Hepatocyte (in vitro differentiated cells): ENCODE measurements at regions not wholly inside any gene's neighbourhood (a gene's known extent, or its start where the extent isn't known, plus 50 kb on each side); places are given as distances from the start of the nearest gene placed in this dataset.

Experiments used
- DNase-seq: peaks from one replicate; pipeline ENCODE4 v3.0.0-alpha.2; 2016; ENCODE audit warnings: low spot score
- H2AFZ ChIP-seq: fragments of 200-600 bp; sonication (generic); 2 replicates; pipeline ENCODE4 v1.6.0; 2016; ENCODE audit warnings: antibody characterized with exemption, mild to moderate bottlenecking
- H3K27ac ChIP-seq: fragments of 200-600 bp; sonication (generic); 2 replicates; pipeline ENCODE4 v1.5.1; 2016; ENCODE audit warnings: mild to moderate bottlenecking
- H3K27me3 ChIP-seq: fragments of 200-600 bp; sonication (generic); 2 replicates; pipeline ENCODE4 v1.6.1; 2016
- H3K36me3 ChIP-seq: fragments of 200-600 bp; sonication (generic); replicated peaks from 2 replicates; pipeline ENCODE4 v1.5.1; 2016; ENCODE audit warnings: low read depth; ENCODE audit not compliant: insufficient read depth
- H3K4me1 ChIP-seq: fragments of 200-600 bp; sonication (generic); 2 replicates; pipeline ENCODE4 v1.5.1; 2016; ENCODE audit warnings: mild to moderate bottlenecking, moderate library complexity; ENCODE audit not compliant: insufficient read depth
- H3K4me2 ChIP-seq: fragments of 200-600 bp; sonication (generic); 2 replicates; pipeline ENCODE4 v1.6.0; 2016
- H3K4me3 ChIP-seq: fragments of 200-600 bp; sonication (generic); 2 replicates; pipeline ENCODE4 v1.5.1; 2016; ENCODE audit warnings: mild to moderate bottlenecking
- H3K79me2 ChIP-seq: fragments of 200-600 bp; sonication (generic); 2 replicates; pipeline ENCODE4 v1.6.0; 2017; ENCODE audit warnings: mild to moderate bottlenecking
- H3K9me2 ChIP-seq: fragments of 200-600 bp; sonication (generic); replicated peaks from 2 replicates; pipeline ENCODE4 v1.6.0; 2017; ENCODE audit warnings: mild to moderate bottlenecking; ENCODE audit not compliant: insufficient read depth
- H3K9me3 ChIP-seq: fragments of 200-600 bp; sonication (generic); 2 replicates; pipeline ENCODE4 v1.5.1; 2016; ENCODE audit warnings: low read depth, mild to moderate bottlenecking
- H4K20me1 ChIP-seq: fragments of 200-600 bp; sonication (generic); 2 replicates; pipeline ENCODE4 v1.6.0; 2016; ENCODE audit warnings: mild to moderate bottlenecking; ENCODE audit not compliant: insufficient read depth, poor library complexity, severe bottlenecking
- CTCF ChIP-seq: fragments of 200-600 bp; sonication (generic); IDR thresholded peaks from 2 replicates; pipeline ENCODE4 v1.5.1; 2016; ENCODE audit warnings: antibody characterized with exemption, mild to moderate bottlenecking; ENCODE audit not compliant: poor library complexity
- EZH2 ChIP-seq: fragments of 200-600 bp; sonication (generic); IDR thresholded peaks from 2 replicates; pipeline ENCODE4 v1.6.1; 2016; ENCODE audit warnings: antibody characterized with exemption, mild to moderate bottlenecking, borderline replicate concordance
- EZH2phosphoT487 ChIP-seq: fragments of 200-600 bp; sonication (generic); IDR thresholded peaks from one replicate; pipeline ENCODE4 v1.6.1; 2018; ENCODE audit warnings: antibody characterized with exemption, mild to moderate bottlenecking, low read depth, moderate library complexity; ENCODE audit not compliant: unreplicated experiment, severe bottlenecking
- WGBS: methylation state at CpG from one replicate; pipeline ENCODE4 v1.1.6; 2016; ENCODE audit warnings: low lambda C conversion rate; ENCODE audit errors: missing lambda C conversion rate; 5-methylcytosine and 5-hydroxymethylcytosine counted together

GRCh38 chr2:117321816-117322215 is 492.7 kb upstream of the DDX18 start:
- Histone ChIP-seq H2AFZ (no peak overlapping the region), H3K27me3 (no peaks in the 10 kb centered on the region), H3K4me1 (no peaks in the 10 kb centered on the region), H3K9me3 (no peaks in the 10 kb centered on the region), H3K36me3 (no peaks in the 10 kb centered on the region), H3K9me2 (no peaks in the 10 kb centered on the region), H3K4me2 (no peak overlapping the region), H4K20me1 (no peaks in the 10 kb centered on the region), H3K27ac (no peak overlapping the region), H3K79me2 (no peaks in the 10 kb centered on the region), H3K4me3 (no peak overlapping the region)
- DNase-seq: no peak
- WGBS: 92% methylated on average over 2 of the region's 2 CpGs
- TF ChIP-seq EZH2phosphoT487 (no peak), EZH2 (no peak), CTCF (no peak)

GRCh38 chr2:117323331-117323730 is 491.2 kb upstream of the DDX18 start:
- no peak for TF ChIP-seq EZH2
- no peak for TF ChIP-seq EZH2phosphoT487
- TF ChIP-seq CTCF: no peak

GRCh38 chr2:117330641-117331040 is 483.9 kb upstream of the DDX18 start:
- no peak for TF ChIP-seq EZH2
- TF ChIP-seq EZH2phosphoT487: no peak
- no peak for TF ChIP-seq CTCF
- no peak overlapping the region for H2AFZ ChIP-seq
- no peak for DNase-seq
- H3K9me2 ChIP-seq: no peaks in the 10 kb centered on the region
- no peaks in the 10 kb centered on the region for H4K20me1 ChIP-seq
- no peaks in the 10 kb centered on the region for H3K79me2 ChIP-seq
- peak overlapping the region; percentile 25 for H3K4me2 ChIP-seq
- no peaks in the 10 kb centered on the region for H3K9me3 ChIP-seq
- H3K4me3 ChIP-seq: no peak overlapping the region
- no peak overlapping the region for H3K27ac ChIP-seq
- H3K36me3 ChIP-seq: no peaks in the 10 kb centered on the region
- H3K4me1 ChIP-seq: no peaks in the 10 kb centered on the region
- H3K27me3 ChIP-seq: no peaks in the 10 kb centered on the region
- WGBS: 43% methylated on average over 4 of the region's 4 CpGs

More at GRCh38 chr2:117323331-117323730, 491.2 kb upstream of the DDX18 start:
- H3K4me3 ChIP-seq: no peak overlapping the region
- no peaks in the 10 kb centered on the region for H3K4me1 ChIP-seq
- H3K27me3 ChIP-seq: no peaks in the 10 kb centered on the region
- H3K79me2 ChIP-seq: no peaks in the 10 kb centered on the region
- no peaks in the 10 kb centered on the region for H4K20me1 ChIP-seq
- WGBS: 33% methylated on average over 8 of the region's 8 CpGs
- H3K9me3 ChIP-seq: no peaks in the 10 kb centered on the region
- no peak for DNase-seq
- H3K9me2 ChIP-seq: no peaks in the 10 kb centered on the region
- no peaks in the 10 kb centered on the region for H3K36me3 ChIP-seq
- peak overlapping the region; percentile 14 for H2AFZ ChIP-seq
- H3K4me2 ChIP-seq: peak overlapping the region; percentile 50
- H3K27ac ChIP-seq: no peak overlapping the region

GRCh38 chr2:117335967-117336366 is 478.5 kb upstream of the DDX18 start:
- no peaks in the 10 kb centered on the region for H3K79me2 ChIP-seq
- H3K4me1 ChIP-seq: no peaks in the 10 kb centered on the region
- no peak for TF ChIP-seq CTCF
- TF ChIP-seq EZH2: no peak
- no peak for TF ChIP-seq EZH2phosphoT487
- DNase-seq: no peak
- H3K27ac ChIP-seq: no peak overlapping the region
- WGBS: 97% methylated on average over 3 of the region's 3 CpGs
- H2AFZ ChIP-seq: no peak overlapping the region
- no peak overlapping the region for H3K4me2 ChIP-seq
- no peaks in the 10 kb centered on the region for H4K20me1 ChIP-seq
- H3K36me3 ChIP-seq: no peaks in the 10 kb centered on the region
- H3K9me3 ChIP-seq: no peaks in the 10 kb centered on the region
- no peaks in the 10 kb centered on the region for H3K27me3 ChIP-seq
- no peak overlapping the region for H3K4me3 ChIP-seq
- no peaks in the 10 kb centered on the region for H3K9me2 ChIP-seq
